ENCODE measurements at regions not wholly inside any gene's neighbourhood (a gene's known extent, or its start where the extent isn't known, plus 50 kb on each side); places are given as distances from the start of the nearest gene placed in this dataset.

DNA sequence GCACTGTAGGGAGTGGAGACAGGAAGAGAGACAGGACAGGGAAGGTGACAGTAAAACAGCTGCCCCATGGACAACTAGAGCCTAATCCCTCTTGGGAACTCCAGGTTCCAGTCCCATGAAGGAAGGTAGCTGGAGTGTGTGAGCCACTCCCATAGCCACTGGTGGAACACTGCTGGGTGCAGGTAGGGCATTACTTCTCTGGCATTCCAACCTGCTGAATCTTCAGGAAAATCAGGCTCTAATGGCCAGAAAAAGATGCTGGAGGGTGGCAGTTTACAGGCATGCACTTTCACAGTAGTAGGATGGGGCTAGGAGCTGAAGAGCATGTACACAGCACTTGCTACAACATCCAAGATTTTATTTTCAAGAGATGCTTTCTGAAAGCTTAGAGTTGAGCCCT, 259.4 kb downstream of the AUH start:
- H3K27ac ChIP-seq (ENCODE audit: low read depth in 2 of 2, low read length in 1 of 2): no peak overlapping the region
- H3K4me1 ChIP-seq (ENCODE audit: control insufficient read depth in 1 of 2, insufficient read depth in 2 of 2, low read depth in 1 of 2, low read length in 1 of 2): peaks cover 3 to 8% of the 10 kb centered on the region in 2 experiments; a peak in 3 of 4 replicates
- TF ChIP-seq SMC3 (IDR thresholded peaks at IDR 0.05; ENCODE audit: low read depth, low read length) (no peak), ELF1 (IDR thresholded peaks at IDR 0.05) (no peak), GATA2 (CRISPR knock-in tag; IDR thresholded peaks at IDR 0.05) (no peak), NRF1 (IDR thresholded peaks at IDR 0.05; ENCODE audit: low read depth, low read length) (no peak), YY1 (IDR thresholded peaks at IDR 0.05; ENCODE audit: low read depth) (no peak), RXRA (IDR thresholded peaks at IDR 0.05; ENCODE audit: borderline replicate concordance, low read depth) (no peak), TEAD4 (IDR thresholded peaks at IDR 0.05; ENCODE audit: borderline replicate concordance, insufficient read depth) (no peak), EZH2phosphoT487 (IDR thresholded peaks at IDR 0.05; ENCODE audit: borderline replicate concordance, low read depth) (no peak), SIN3A (IDR thresholded peaks at IDR 0.05; ENCODE audit: borderline replicate concordance, low read depth, low read length) (no peak), RFX5 (IDR thresholded peaks at IDR 0.05; ENCODE audit: low read length) (no peak), POLR2AphosphoS5 (IDR thresholded peaks at IDR 0.05; ENCODE audit: low read depth, low read length) (no peak), RAD21 (IDR thresholded peaks at IDR 0.05; ENCODE audit: low read length) (no peak)
- TF ChIP-seq, protein P1, sequence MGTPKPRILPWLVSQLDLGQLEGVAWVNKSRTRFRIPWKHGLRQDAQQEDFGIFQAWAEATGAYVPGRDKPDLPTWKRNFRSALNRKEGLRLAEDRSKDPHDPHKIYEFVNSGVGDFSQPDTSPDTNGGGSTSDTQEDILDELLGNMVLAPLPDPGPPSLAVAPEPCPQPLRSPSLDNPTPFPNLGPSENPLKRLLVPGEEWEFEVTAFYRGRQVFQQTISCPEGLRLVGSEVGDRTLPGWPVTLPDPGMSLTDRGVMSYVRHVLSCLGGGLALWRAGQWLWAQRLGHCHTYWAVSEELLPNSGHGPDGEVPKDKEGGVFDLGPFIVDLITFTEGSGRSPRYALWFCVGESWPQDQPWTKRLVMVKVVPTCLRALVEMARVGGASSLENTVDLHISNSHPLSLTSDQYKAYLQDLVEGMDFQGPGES (IDR thresholded peaks at IDR 0.05; ENCODE audit: low read depth, low read length): no peak
- TF ChIP-seq, protein P2, sequence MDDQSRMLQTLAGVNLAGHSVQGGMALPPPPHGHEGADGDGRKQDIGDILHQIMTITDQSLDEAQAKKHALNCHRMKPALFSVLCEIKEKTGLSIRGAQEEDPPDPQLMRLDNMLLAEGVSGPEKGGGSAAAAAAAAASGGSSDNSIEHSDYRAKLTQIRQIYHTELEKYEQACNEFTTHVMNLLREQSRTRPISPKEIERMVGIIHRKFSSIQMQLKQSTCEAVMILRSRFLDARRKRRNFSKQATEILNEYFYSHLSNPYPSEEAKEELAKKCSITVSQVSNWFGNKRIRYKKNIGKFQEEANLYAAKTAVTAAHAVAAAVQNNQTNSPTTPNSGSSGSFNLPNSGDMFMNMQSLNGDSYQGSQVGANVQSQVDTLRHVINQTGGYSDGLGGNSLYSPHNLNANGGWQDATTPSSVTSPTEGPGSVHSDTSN (IDR thresholded peaks at IDR 0.05): no peak
- TF ChIP-seq, protein P3, sequence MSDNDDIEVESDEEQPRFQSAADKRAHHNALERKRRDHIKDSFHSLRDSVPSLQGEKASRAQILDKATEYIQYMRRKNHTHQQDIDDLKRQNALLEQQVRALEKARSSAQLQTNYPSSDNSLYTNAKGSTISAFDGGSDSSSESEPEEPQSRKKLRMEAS (IDR thresholded peaks at IDR 0.05; ENCODE audit: low read depth): no peak
- TF ChIP-seq, protein P4, sequence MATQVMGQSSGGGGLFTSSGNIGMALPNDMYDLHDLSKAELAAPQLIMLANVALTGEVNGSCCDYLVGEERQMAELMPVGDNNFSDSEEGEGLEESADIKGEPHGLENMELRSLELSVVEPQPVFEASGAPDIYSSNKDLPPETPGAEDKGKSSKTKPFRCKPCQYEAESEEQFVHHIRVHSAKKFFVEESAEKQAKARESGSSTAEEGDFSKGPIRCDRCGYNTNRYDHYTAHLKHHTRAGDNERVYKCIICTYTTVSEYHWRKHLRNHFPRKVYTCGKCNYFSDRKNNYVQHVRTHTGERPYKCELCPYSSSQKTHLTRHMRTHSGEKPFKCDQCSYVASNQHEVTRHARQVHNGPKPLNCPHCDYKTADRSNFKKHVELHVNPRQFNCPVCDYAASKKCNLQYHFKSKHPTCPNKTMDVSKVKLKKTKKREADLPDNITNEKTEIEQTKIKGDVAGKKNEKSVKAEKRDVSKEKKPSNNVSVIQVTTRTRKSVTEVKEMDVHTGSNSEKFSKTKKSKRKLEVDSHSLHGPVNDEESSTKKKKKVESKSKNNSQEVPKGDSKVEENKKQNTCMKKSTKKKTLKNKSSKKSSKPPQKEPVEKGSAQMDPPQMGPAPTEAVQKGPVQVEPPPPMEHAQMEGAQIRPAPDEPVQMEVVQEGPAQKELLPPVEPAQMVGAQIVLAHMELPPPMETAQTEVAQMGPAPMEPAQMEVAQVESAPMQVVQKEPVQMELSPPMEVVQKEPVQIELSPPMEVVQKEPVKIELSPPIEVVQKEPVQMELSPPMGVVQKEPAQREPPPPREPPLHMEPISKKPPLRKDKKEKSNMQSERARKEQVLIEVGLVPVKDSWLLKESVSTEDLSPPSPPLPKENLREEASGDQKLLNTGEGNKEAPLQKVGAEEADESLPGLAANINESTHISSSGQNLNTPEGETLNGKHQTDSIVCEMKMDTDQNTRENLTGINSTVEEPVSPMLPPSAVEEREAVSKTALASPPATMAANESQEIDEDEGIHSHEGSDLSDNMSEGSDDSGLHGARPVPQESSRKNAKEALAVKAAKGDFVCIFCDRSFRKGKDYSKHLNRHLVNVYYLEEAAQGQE (IDR thresholded peaks at IDR 0.05; ENCODE audit: low read depth, low read length): no peak
- H3K27me3 ChIP-seq (ENCODE audit: insufficient read depth): no peaks in the 10 kb centered on the region
- no peaks in the 10 kb centered on the region for H3K79me2 ChIP-seq (ENCODE audit: insufficient read depth)
- H3F3A ChIP-seq (replicated peaks; ENCODE audit: insufficient read depth): no peaks in the 10 kb centered on the region
- H3K9me3 ChIP-seq: no peaks in the 10 kb centered on the region
- ChIA-PET CTCF (no interaction called here), POLR2A (no interaction called here)
- H3K9me2 ChIP-seq: no peaks in the 10 kb centered on the region
- H3K36me3 ChIP-seq (replicated peaks in 1 of 2; ENCODE audit: control insufficient read depth in 1 of 2, insufficient read depth in 2 of 2, low read length in 1 of 2): no peaks in the 10 kb centered on the region
- H2AFZ ChIP-seq (ENCODE audit: low read depth): no peak overlapping the region
- no peak for DNase-seq
- H3K4me3 ChIP-seq (ENCODE audit: low read depth in 2 of 2, low read length in 1 of 2): no peak overlapping the region
- no peaks in the 10 kb centered on the region for H4K20me1 ChIP-seq (ENCODE audit: insufficient read depth)
- no peak overlapping the region for H3K4me2 ChIP-seq
- H3K9ac ChIP-seq: no peak overlapping the region
